Fibroblast of lung (primary cell): ENCODE measurements at regions not wholly inside any gene's neighbourhood (a gene's known extent, or its start where the extent isn't known, plus 50 kb on each side); places are given as distances from the start of the nearest gene placed in this dataset.

ENCODE experiments used
- DNase-seq, 2 donors: peaks; one replicate each; pipeline versions ENCODE4 v3.0.0 to v3.0.0-alpha.2; 2010; ENCODE audit warnings: low read depth in 2 of 2
- H2AFZ ChIP-seq: 2 replicates; pipeline ENCODE4 v1.5.1; 2012; ENCODE audit warnings: low read length, control low read depth, inconsistent platforms
- H3K27ac ChIP-seq: 2 replicates; pipeline ENCODE4 v1.5.1; 2011; ENCODE audit warnings: low read length, control low read depth; ENCODE audit not compliant: insufficient read depth
- H3K27me3 ChIP-seq: 2 replicates; pipeline ENCODE4 v1.5.1; 2011; ENCODE audit warnings: mild to moderate bottlenecking, low read length; ENCODE audit not compliant: control insufficient read depth, insufficient read depth
- H3K36me3 ChIP-seq: 2 replicates; pipeline ENCODE4 v1.5.1; 2011; ENCODE audit warnings: low read length; ENCODE audit not compliant: control insufficient read depth, insufficient read depth
- H3K4me1 ChIP-seq: 2 replicates; pipeline ENCODE4 v1.5.1; 2011; ENCODE audit warnings: low read length; ENCODE audit not compliant: control insufficient read depth, insufficient read depth; ENCODE audit errors: extremely low read depth
- H3K4me2 ChIP-seq: 2 replicates; pipeline ENCODE4 v1.5.1; 2011; ENCODE audit warnings: low read length, control low read depth; ENCODE audit not compliant: insufficient read depth; ENCODE audit errors: extremely low read depth
- H3K4me3 ChIP-seq, 4 experiments: fragments of 200-600 bp in 1 of 4; sonication (generic) in 1 of 4; replicated peaks in 1 of 4; 2 replicates each; pipeline ENCODE4 v1.5.1; 2011 to 2016; ENCODE audit warnings: low read length in 4 of 4, low read depth in 3 of 4, mild to moderate bottlenecking in 3 of 4, control low read depth in 2 of 4, inconsistent platforms in 1 of 4, mixed read lengths in 1 of 4; ENCODE audit not compliant: insufficient read depth in 1 of 4; ENCODE audit errors: control extremely low read depth in 1 of 4
- H3K79me2 ChIP-seq: 2 replicates; pipeline ENCODE4 v1.5.1; 2012; ENCODE audit warnings: mild to moderate bottlenecking, low read length, inconsistent platforms; ENCODE audit not compliant: control insufficient read depth, insufficient read depth
- H3K9ac ChIP-seq: 2 replicates; pipeline ENCODE4 v1.5.1; 2011; ENCODE audit warnings: mild to moderate bottlenecking, low read length, control low read depth; ENCODE audit not compliant: insufficient read depth
- H3K9me3 ChIP-seq: 2 replicates; pipeline ENCODE4 v1.5.1; 2012; ENCODE audit warnings: low read depth, low read length; ENCODE audit not compliant: control insufficient read depth, insufficient read depth
- H4K20me1 ChIP-seq: 2 replicates; pipeline ENCODE4 v1.5.1; 2011; ENCODE audit warnings: low read length; ENCODE audit not compliant: control insufficient read depth, insufficient read depth; ENCODE audit errors: extremely low read depth
- CTCF ChIP-seq, 2 donors: IDR thresholded peaks in 1 of 2; conservative IDR thresholded peaks in 1 of 2; 1 replicate in 1 of 2; 2 replicates in 1 of 2; pipeline ENCODE4 v1.5.1; 2011 to 2012; ENCODE audit warnings: low read length in 2 of 2, control low read depth in 1 of 2, inconsistent platforms in 1 of 2, low read depth in 1 of 2, mild to moderate bottlenecking in 1 of 2
- EZH2 ChIP-seq: IDR thresholded peaks from 2 replicates; pipeline ENCODE4 v1.5.1; 2012; ENCODE audit warnings: low read length, control low read depth, mild to moderate bottlenecking; ENCODE audit errors: missing control alignments

DNA sequence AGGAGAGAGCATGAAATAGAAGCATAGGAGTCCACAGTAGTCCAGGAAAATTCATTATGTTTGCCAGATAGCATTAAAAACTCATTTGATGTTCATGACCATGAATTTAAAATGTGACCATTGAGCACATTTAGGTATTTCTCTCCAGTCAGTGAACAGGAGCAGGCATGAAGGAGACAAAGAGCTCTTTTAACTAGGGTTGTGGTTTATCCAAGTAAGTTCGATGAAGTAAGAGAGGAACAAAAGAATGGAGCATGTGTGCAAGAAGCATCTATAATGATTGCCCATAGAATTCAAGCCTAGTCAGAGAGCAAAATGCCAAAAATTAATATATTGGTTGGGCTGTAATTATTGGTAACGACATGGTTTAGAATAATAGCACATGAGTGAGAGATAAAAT lies 342.1 kb upstream of the CCDC54 start:
- no peak for DNase-seq
- Histone ChIP-seq H2AFZ (no peak overlapping the region), H3K4me3 (no peak overlapping the region), H3K79me2 (no peaks in the 10 kb centered on the region), H3K27ac (no peak overlapping the region), H3K9me3 (no peaks in the 10 kb centered on the region), H3K9ac (no peak overlapping the region), H4K20me1 (no peaks in the 10 kb centered on the region), H3K4me1 (no peaks in the 10 kb centered on the region), H3K4me2 (no peak overlapping the region), H3K36me3 (no peaks in the 10 kb centered on the region), H3K27me3 (no peaks in the 10 kb centered on the region)
- TF ChIP-seq EZH2 (no peak), CTCF (conservative IDR thresholded peaks at IDR 0.05 in 1 of 2, IDR thresholded peaks at IDR 0.05 in 1 of 2; ENCODE audit: low read depth in 1 of 2, low read length in 2 of 2) (no peak)

- H2AFZ ChIP-seq, result no peak overlapping the region
These were observed 332.6 kb upstream of the CCDC54 start for GRCh38 chr3:107044677-107045076.

DNA sequence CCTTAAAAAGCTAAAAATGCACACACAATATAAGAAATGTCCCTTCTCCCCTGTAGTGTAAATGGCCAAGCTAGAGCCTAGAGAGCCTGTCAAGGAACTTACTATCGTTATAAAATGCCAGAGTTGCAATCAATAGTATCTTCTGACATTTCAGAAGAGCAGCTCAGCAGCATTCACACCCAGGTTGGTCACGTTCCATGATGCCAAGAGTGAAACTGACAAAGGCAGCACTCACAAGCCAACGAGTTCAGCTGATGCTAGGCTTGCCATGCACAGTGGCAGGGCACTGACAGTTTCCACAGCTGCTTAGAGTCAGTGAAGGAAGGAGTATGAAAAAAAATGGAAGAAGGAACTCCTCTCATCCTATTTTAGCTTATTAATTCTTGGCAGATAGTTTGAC lies 331.4 kb upstream of the CCDC54 start:
- Histone ChIP-seq H3K4me1 (no peaks in the 10 kb centered on the region), H3K79me2 (no peaks in the 10 kb centered on the region), H2AFZ (no peak overlapping the region), H3K27me3 (no peaks in the 10 kb centered on the region), H3K36me3 (no peaks in the 10 kb centered on the region), H3K27ac (no peak overlapping the region), H3K9me3 (no peaks in the 10 kb centered on the region), H3K9ac (no peak overlapping the region), H3K4me3 (no peak overlapping the region), H3K4me2 (no peak overlapping the region), H4K20me1 (no peaks in the 10 kb centered on the region)
- TF ChIP-seq CTCF (conservative IDR thresholded peaks at IDR 0.05 in 1 of 2, IDR thresholded peaks at IDR 0.05 in 1 of 2; ENCODE audit: low read depth in 1 of 2, low read length in 2 of 2) (no peak), EZH2 (no peak)
- no peak for DNase-seq

More at GRCh38 chr3:107044677-107045076, 332.6 kb upstream of the CCDC54 start:
- H4K20me1 ChIP-seq, result no peaks in the 10 kb centered on the region
- no peak overlapping the region for H3K4me3 ChIP-seq
- no peaks in the 10 kb centered on the region for H3K79me2 ChIP-seq
- TF ChIP-seq EZH2 (no peak), CTCF (conservative IDR thresholded peaks at IDR 0.05 in 1 of 2, IDR thresholded peaks at IDR 0.05 in 1 of 2; ENCODE audit: low read depth in 1 of 2, low read length in 2 of 2) (no peak)
- H3K27me3 ChIP-seq, result no peaks in the 10 kb centered on the region
- no peaks in the 10 kb centered on the region for H3K36me3 ChIP-seq
- no peaks in the 10 kb centered on the region for H3K4me1 ChIP-seq
- no peak for DNase-seq
- no peak overlapping the region for H3K9ac ChIP-seq
- no peaks in the 10 kb centered on the region for H3K9me3 ChIP-seq
- H3K27ac ChIP-seq, result no peak overlapping the region
- H3K4me2 ChIP-seq, result no peak overlapping the region
